Epithelial cell of proximal tubule (primary cell): ENCODE measurements at regions not wholly inside any gene's neighbourhood (a gene's known extent, or its start where the extent isn't known, plus 50 kb on each side); places are given as distances from the start of the nearest gene placed in this dataset.

Experiments
- DNase-seq: peaks from one replicate; pipeline ENCODE4 v3.0.0-alpha.2; 2011; ENCODE audit warnings: low read depth
- H3K4me3 ChIP-seq: 2 replicates; pipeline ENCODE4 v1.5.1; 2011; ENCODE audit warnings: low read depth, mild to moderate bottlenecking, low read length
- CTCF ChIP-seq: conservative IDR thresholded peaks from 2 replicates; pipeline ENCODE4 v1.5.1; 2012; ENCODE audit warnings: low read depth, mild to moderate bottlenecking, low read length

- TF ChIP-seq CTCF = no peak
- H3K4me3 ChIP-seq = no peak overlapping the region
- peak; percentile 33 for DNase-seq
Observed at GRCh38 chr2:59196491-59196890, 955.4 kb upstream of the FANCL start.

GRCh38 chr2:59195851-59196250, 954.7 kb upstream of the FANCL start:
- no peak for TF ChIP-seq CTCF
- no peak overlapping the region for H3K4me3 ChIP-seq
- no peak for DNase-seq

GRCh38 chr2:59191781-59192180, 950.7 kb upstream of the FANCL start:
- H3K4me3 ChIP-seq = no peak overlapping the region
- no peak for TF ChIP-seq CTCF
- no peak for DNase-seq

GRCh38 chr2:59190518-59190917, 949.4 kb upstream of the FANCL start:
- no peak for DNase-seq
- H3K4me3 ChIP-seq = no peak overlapping the region
- no peak for TF ChIP-seq CTCF

- DNase-seq = no peak
- no peak for TF ChIP-seq CTCF
- no peak overlapping the region for H3K4me3 ChIP-seq
Observed at GRCh38 chr2:59184276-59185020, 943.3 kb upstream of the FANCL start.

GRCh38 chr2:59183070-59183469, 941.9 kb upstream of the FANCL start:
- H3K4me3 ChIP-seq = no peak overlapping the region
- no peak for DNase-seq
- no peak for TF ChIP-seq CTCF

- TF ChIP-seq CTCF = peak; percentile 51
- no peak overlapping the region for H3K4me3 ChIP-seq
- no peak for DNase-seq
Observed at GRCh38 chr2:59182249-59182648, 941.1 kb upstream of the FANCL start.
